Activated CD4-positive, alpha-beta T cell treated with anti-CD3 and anti-CD28 coated beads for 24 hours (primary cell): ENCODE measurements at regions not wholly inside any gene's neighbourhood (a gene's known extent, or its start where the extent isn't known, plus 50 kb on each side); places are given as distances from the start of the nearest gene placed in this dataset.

ENCODE experiments used
- DNase-seq, 2 donors: peaks; one replicate each; pipeline ENCODE4 v3.0.0-alpha.2; 2020; ENCODE audit warnings: low read depth in 2 of 2

GRCh38 chr2:8517850-8518498 lies 163.9 kb upstream of the ID2 start:
- no peak for DNase-seq

DNA sequence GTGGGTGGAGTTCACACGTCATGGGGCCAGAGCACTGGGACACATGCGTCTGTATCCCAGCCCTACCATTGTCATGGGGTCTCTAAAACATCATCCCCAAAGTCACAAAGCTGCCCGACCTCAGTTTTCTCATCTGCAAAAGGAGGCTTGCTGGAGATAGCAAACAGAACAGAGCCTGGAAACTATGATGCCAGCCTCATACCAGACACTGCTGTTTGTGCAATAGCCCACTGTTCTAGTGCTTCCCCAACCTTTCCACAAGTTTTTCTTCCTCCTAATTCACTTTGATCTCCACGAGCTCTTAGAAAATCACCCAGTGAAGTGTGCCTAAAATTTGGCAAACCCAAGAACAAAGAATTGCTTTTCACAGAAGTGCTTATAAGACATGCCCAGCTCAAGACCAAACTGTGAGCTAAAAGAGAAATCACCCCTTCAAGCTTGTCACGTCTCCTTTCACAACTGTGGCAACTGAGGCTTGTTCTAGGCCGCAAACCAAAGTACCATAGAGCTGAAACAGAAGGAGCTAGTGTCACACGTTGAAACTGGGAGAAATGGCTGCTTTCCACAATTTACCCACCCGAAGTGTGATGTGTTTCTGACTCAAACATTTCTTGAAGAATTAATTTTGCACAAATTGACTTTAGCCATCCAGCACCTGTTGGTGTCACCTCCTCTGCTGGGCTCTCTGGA lies 162.7 kb upstream of the ID2 start:
- DNase-seq, result no peak

DNA sequence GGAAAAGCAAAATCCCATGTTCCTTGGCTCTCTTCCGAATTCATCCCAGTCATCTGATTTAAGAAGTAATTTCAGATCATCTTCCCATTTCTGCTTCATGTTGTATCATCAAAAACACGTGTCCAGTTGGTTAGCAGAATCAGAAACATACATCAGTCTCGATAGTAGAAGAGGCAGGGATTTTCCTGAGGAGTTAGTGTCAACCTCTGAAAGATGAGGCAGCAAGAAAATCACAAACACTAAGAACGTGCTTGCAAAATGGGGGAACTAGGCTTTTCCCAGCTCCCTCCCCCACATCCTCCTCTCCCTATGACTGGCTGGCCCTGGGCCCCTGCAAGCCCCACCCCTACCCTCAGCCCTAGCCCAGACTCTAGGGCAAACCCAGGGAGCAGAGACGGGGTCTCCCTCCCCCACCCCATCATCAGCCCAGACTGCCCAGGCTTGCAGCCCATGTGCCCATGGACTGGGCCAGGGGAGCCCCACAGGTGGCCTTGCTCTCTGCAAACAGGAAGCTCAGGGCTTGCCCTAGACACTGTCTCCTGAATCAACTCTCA lies 161.0 kb upstream of the ID2 start:
- no peak for DNase-seq

GRCh38 chr2:8522687-8523086 lies 159.2 kb upstream of the ID2 start:
- no peak for DNase-seq

DNA sequence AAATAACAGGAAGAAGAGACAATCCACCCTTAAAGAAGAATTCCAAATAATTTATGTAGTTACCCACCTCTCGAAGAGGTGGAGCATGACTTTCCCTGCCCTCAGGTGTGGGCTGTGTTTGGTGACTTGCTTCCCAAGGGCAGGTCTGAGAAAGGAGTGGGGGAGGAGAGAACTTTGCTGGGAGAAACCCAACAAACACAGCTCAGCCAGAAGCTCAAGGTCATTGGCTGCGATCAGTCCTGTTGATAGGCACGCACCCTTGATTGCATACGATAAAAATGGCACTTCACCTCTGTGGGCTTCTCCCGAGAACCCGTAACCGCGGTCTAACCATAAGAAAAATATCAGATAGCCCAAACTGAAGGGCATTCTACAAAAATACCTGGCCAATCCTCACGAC lies 157.5 kb upstream of the ID2 start:
- no peak for DNase-seq

- DNase-seq, result no peak
These were observed 157.0 kb upstream of the ID2 start for GRCh38 chr2:8524823-8525222.

- no peak for DNase-seq
These were observed 156.6 kb upstream of the ID2 start for GRCh38 chr2:8525236-8525581.

DNA sequence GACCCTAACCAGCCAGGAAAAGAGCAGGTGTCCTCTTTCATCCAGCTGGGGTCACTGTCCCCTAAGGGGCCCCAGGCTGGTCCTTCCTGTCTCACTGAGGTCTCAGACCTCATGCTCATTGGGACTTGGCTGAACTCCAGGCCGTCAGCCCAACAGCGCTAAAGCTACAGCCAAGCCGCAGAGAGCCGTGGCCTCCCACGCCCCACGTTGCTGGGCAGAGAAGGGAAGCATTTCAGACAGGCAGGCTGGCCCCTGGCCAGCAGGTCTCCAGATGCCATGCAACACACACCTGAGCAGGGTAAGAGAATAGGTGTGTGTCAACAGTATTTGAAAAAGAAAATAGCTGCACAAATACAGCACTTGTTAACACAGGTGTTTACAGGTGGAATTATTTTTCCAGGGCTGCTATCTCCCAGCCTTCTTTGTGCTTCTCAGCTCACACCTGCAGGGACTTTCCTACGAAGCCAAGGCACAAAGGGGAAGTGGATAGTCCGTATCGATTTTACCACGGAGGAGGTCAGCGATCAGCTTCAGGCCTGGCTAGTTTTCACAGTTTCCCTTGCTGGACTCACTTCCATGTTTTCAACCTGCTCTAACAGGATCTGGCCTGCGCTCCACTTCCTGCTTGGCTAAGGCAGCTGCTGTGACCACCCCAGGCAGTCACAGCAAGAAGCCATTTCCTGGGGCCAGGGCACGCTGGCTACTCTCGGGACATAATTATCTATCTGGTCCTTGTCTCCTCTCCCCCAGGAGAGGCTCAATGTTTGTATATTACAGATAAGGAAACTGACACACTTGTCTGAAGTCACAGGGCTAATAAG lies 156.1 kb upstream of the ID2 start:
- no peak for DNase-seq

- DNase-seq, result no peak
These were observed 155.5 kb upstream of the ID2 start for GRCh38 chr2:8526403-8526696.

- DNase-seq, result no peak
These were observed 154.8 kb upstream of the ID2 start for GRCh38 chr2:8527031-8527430.

DNA sequence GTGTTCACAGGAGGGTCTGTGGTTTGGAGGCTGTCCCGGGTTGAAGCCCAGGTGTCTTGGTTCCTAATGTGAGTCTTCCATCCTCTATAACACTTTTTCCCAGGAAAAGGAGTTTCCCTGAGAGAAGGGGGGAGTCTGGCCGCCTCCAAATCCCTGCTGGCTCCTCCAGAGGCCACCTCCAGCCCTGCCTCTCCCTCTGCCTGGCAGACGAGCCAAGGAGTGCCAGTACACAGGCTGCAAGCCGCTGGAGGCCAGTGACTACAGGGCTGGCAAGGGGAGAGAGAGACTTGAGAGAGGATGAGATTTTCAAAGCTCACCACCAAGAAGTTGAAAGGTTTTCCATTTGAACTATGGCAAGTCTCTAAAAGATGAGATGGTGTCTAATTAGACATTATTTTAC lies 154.2 kb upstream of the ID2 start:
- DNase-seq, result no peak

DNA sequence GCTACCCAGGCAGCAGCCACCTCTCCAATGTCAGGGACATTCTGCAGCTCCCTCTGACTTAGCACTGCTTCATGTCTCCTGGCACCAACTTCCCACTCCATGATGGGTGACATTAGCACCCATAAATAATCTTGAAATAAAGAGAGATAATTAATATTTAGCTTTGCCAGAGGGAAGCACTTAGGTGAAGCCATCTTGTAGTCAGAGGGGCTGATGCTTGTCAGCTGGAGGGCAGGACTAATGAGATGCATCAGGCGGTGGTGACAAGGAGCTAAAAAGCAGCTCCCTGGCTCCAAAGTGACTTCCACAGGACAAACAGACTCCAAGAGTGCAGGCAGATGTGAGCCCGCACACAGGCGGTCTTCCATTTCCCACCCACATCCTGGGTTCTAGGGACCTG lies 153.0 kb upstream of the ID2 start:
- DNase-seq, result no peak

- no peak for DNase-seq
These were observed 152.1 kb upstream of the ID2 start for GRCh38 chr2:8529706-8530277.

GRCh38 chr2:8531481-8531880 lies 150.4 kb upstream of the ID2 start:
- DNase-seq, result no peak

- DNase-seq, result no peak
These were observed 149.4 kb upstream of the ID2 start for GRCh38 chr2:8532438-8532837.

DNA sequence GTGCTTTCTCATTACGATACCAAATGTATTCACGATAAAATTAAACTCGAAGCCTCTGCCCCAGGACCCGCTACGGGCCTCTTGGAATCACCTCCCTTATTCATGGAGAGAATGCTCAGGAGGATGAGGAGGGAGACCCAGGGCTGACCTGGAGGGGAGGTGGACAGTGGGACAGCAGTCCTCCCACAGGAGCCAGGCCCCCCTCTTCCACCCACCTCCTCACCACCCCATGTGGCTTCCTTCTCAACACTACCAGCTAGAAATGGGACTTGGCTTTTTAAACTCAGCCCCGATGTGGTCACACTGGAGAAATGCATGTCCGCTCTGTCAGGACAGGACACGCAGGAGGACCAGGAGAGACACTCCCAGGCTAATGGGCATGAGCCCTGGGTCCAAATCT lies 147.9 kb upstream of the ID2 start:
- DNase-seq, result no peak

GRCh38 chr2:8534386-8534728 lies 147.5 kb upstream of the ID2 start:
- DNase-seq, result no peak

DNA sequence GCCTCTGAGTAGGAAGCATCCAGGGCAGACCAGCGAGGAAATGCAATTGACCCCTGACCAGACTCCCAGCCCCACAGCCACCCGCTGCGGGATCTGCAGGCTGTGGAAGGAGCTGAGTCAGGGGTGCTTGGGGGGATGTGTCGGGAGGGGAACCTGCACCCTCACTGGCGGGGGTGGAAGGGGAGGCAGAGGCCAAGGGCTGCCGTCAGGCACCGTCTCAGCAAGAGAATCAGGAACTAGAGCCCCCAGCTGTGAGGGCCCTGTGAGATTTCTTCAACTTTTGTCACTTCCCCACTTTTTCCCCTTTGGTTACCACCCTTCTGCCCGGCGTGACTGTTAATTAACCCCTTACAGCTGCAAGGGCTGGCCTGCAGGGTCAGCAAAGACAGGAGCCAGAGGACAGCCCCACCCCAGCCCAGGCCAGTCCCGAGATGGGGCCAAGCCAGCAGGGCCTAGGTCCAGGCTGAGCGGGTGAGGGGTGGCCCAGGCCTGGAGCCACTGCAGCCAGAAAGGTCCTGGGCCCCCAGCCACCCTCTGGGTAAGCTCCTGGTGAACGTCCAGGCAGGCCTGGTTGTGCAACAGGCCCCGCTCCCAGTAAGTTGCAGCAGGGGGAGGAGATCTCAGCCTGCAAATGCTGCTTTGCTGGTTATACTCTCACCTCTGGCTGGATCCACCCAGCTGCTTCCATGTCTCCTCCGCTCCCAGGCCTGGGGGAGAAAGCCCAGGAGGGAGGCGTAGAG lies 147.0 kb upstream of the ID2 start:
- DNase-seq, result no peak

GRCh38 chr2:8535469-8535795 lies 146.4 kb upstream of the ID2 start:
- no peak for DNase-seq

DNA sequence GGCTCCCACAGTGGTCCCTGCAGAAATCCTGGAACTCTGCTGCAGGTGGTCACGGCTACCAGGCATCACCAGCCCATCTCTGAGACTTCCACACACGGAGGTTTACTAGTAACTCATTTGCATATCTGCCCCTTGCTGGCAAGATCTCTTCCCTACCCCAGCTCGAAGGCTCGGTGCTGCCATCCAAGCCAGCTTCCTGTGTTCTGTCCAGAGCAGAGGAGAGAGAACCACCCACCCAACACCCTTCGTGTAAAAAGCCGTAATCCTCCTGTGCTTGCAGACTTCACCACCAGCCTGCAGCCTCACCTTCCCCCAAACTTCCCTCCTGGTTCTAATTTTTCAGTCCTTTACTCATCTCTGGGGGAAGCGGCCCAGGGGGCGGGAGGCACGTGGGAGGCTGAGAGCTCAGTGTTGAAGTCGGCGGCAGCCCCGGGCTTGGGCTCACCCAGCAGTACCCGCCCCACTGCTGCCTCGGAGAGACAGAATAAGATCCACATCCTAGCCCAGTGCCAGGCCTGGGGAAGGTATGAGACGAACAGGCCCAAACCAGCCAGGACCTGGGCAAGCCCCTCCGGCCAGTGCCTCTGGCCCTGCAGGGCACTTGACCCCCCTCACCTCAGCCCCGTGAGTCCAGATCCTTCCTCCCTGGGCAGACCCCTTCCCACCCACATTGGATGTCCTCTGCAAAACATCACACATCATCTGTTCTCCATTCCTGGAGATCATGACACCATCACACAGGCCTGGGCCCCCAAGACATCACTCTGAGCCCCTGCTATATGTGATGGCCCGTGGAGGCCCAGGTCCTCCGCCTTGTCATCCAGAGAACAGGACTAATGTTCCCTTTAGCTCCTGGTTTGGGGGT lies 145.8 kb upstream of the ID2 start:
- no peak for DNase-seq
